Activated CD8-positive, alpha-beta T cell treated with anti-CD3 and anti-CD28 coated beads for 36 hours (primary cell): ENCODE measurements at regions not wholly inside any gene's neighbourhood (a gene's known extent, or its start where the extent isn't known, plus 50 kb on each side); places are given as distances from the start of the nearest gene placed in this dataset.
A peak's percentile ranks its signal among the peaks of the same experiment; 100 is the strongest.

Experiments
- ATAC-seq: fragments of 200-7000 bp; cut with Tn5 transposase; one replicate; pipeline ENCODE4 v1.10.0; 2021; ENCODE audit warnings: mild to moderate bottlenecking, moderate library complexity
- CTCF ChIA-PET: fragments of 350-600 bp; sonication (Branson Sonifier 250); formaldehyde crosslinking; loops from one replicate; lab custom pipeline; 2021; ENCODE audit warnings: antibody characterized with exemption; lab: Charles Lee
- POLR2A ChIA-PET: fragments of 350-600 bp; sonication (Branson Sonifier 250); formaldehyde crosslinking; loops from one replicate; lab custom pipeline; 2021; ENCODE audit warnings: antibody characterized with exemption; lab: Charles Lee
- DNase-seq: peaks from one replicate; pipeline ENCODE4 v3.0.0-alpha.2; 2020
- H3K27ac Mint-ChIP-seq: one replicate; pipeline ENCODE4 v1.8.0; 2021; ENCODE audit warnings: mild to moderate bottlenecking, mixed read lengths
- H3K27me3 Mint-ChIP-seq: one replicate; pipeline ENCODE4 v1.8.0; 2021; ENCODE audit warnings: mixed read lengths
- H3K36me3 Mint-ChIP-seq: one replicate; pipeline ENCODE4 v1.8.0; 2021; ENCODE audit warnings: low read depth, mixed read lengths
- H3K4me1 Mint-ChIP-seq: one replicate; pipeline ENCODE4 v1.8.0; 2021; ENCODE audit warnings: low read depth, mixed read lengths
- H3K4me3 Mint-ChIP-seq: one replicate; pipeline ENCODE4 v1.8.0; 2021; ENCODE audit warnings: mild to moderate bottlenecking, moderate library complexity, mixed read lengths
- H3K9me3 Mint-ChIP-seq: one replicate; pipeline ENCODE4 v1.8.0; 2021; ENCODE audit warnings: mixed read lengths
- intact Hi-C: fragments of 100-400 bp; cut with micrococcal nuclease; formaldehyde crosslinking; loops from one replicate; pipeline ENCODE4 v1.10.0; 2022
- TF ChIP-seq, protein P1 (sequence below): fragments of 200-600 bp; IDR thresholded peaks from one replicate; pipeline ENCODE4 v1.8.0; 2022; ENCODE audit warnings: antibody characterized with exemption, mild to moderate bottlenecking

DNA sequence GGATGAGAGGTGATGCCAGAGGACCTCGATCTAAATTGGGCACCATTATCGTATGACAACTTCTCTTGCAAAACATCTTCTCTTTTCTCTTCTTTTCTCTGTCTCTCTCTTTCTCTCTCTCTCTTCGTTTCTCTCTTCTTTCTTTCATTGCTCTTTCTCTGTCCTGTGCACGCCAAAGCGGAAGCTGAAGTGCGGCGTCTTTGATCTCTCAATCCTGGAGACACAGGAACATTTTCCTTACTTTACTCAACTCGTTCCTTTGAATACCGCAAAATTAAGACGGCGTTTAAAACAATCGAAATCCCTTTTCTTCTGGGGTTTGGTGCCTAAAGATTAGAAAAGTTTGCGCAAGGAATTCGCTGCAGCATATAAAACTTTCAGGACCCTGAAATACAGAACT is 176.6 kb downstream of the KDM5D start:
- ChIA-PET POLR2A (interaction anchor here (0.7 to 1.5 kb wide), 4 partner anchors 13 to 176 kb away, joined by 3 to 4 read pairs (median 3); no protein-coding TSS in a partner anchor), CTCF (interaction anchor here (1.1 kb wide), 1 partner anchor 46 kb away, joined by 3 read pairs; no protein-coding TSS in a partner anchor)
- TF ChIP-seq, protein P1, sequence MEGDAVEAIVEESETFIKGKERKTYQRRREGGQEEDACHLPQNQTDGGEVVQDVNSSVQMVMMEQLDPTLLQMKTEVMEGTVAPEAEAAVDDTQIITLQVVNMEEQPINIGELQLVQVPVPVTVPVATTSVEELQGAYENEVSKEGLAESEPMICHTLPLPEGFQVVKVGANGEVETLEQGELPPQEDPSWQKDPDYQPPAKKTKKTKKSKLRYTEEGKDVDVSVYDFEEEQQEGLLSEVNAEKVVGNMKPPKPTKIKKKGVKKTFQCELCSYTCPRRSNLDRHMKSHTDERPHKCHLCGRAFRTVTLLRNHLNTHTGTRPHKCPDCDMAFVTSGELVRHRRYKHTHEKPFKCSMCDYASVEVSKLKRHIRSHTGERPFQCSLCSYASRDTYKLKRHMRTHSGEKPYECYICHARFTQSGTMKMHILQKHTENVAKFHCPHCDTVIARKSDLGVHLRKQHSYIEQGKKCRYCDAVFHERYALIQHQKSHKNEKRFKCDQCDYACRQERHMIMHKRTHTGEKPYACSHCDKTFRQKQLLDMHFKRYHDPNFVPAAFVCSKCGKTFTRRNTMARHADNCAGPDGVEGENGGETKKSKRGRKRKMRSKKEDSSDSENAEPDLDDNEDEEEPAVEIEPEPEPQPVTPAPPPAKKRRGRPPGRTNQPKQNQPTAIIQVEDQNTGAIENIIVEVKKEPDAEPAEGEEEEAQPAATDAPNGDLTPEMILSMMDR, result no peak
- peak overlapping the region; percentile 98 for H3K27ac Mint-ChIP-seq
- DNase-seq (no peak), ATAC-seq (no peak)
- intact Hi-C loops, result no loop called here
- H3K27me3 Mint-ChIP-seq, result no peaks in the 10 kb centered on the region
- peaks cover 9% of the 10 kb centered on the region for H3K36me3 Mint-ChIP-seq
- H3K4me1 Mint-ChIP-seq, result peaks cover 29% of the 10 kb centered on the region
- peak overlapping the region; percentile 94 for H3K4me3 Mint-ChIP-seq
- H3K9me3 Mint-ChIP-seq, result no peaks in the 10 kb centered on the region

DNA sequence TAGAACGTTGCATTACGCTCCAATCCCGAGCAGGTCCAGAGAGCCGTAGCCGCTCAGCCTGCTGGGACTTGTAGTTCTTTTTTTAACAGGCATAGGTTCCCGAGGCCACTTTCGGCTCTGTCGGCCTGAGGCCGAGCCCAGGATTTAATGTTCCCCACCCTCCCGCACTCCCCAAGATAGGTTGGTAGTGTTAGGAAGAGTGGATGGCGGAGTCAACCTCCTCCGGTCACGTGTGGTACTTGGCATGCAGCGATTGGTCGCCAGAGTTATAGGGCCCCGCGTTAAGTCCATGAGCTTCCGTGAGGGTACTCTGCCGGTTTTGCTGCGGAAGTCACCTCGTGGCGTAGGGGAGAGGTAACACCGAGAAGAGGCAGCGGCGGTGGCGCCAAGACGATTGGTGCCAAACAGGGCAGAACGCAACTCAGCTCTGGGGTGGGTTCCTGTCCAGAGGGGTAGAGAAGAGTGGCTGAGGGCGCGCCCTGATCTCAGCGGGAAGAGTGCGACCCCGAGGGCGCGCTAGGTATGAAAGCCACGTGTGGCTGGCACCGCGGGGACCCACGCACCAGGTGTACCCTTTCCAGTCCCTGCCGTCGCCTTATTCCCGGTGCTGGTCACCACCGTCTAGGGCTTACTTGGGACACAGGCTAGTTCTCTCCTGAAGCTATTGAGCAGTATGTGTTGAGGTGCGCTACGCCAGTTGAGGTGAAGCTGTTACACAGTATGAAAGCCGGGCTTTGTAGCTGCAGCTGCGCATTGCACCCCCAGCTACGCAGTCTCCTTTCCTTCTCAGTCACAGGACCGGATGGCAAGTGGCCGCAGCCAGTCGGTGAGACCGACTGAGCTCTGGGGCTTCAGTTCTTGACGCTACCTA is 177.2 kb downstream of the KDM5D start:
- no peaks in the 10 kb centered on the region for H3K9me3 Mint-ChIP-seq
- CTCF ChIA-PET, result no interaction called here
- intact Hi-C loops, result no loop called here
- H3K27me3 Mint-ChIP-seq, result no peaks in the 10 kb centered on the region
- DNase-seq (peak; percentile 90), ATAC-seq (peak; percentile 81)
- peaks cover 7% of the 10 kb centered on the region for H3K36me3 Mint-ChIP-seq
- peak overlapping the region; percentile 98 for H3K27ac Mint-ChIP-seq
- peak overlapping the region; percentile 94 for H3K4me3 Mint-ChIP-seq
- POLR2A ChIA-PET, result interaction anchor here (0.6 to 1.5 kb wide), 4 partner anchors 12 to 360 kb away, joined by 3 to 4 read pairs (median 3); no protein-coding TSS in a partner anchor
- H3K4me1 Mint-ChIP-seq, result peaks cover 24% of the 10 kb centered on the region
- TF ChIP-seq, protein P1, result no peak

DNA sequence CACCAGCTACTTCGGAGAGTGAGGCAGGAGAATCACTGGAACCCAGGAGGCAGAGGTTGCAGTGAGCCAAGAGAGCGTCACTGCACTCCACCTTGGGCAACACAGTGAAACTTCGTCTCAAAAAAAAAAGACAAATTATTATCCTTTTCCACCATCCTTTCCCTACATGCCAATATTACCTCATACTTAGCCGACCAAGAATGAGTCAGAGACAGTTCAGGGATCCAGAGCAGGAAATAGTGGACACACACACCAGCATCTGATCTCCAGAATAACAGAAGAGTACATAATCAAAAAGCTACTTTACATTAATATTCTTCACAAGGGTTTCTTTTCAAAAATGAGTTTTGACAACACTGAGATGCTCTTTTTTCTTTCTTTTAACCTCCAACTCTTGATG is 185.4 kb downstream of the KDM5D start:
- ATAC-seq, result no peak
- POLR2A ChIA-PET, result no interaction called here
- H3K4me1 Mint-ChIP-seq, result no peaks in the 10 kb centered on the region
- no peaks in the 10 kb centered on the region for H3K27me3 Mint-ChIP-seq
- intact Hi-C loops, result no loop called here
- CTCF ChIA-PET, result no interaction called here
- H3K27ac Mint-ChIP-seq, result no peak overlapping the region
- TF ChIP-seq, protein P1, result no peak
- no peak overlapping the region for H3K4me3 Mint-ChIP-seq
- H3K36me3 Mint-ChIP-seq, result no peaks in the 10 kb centered on the region
- no peak for DNase-seq
- no peaks in the 10 kb centered on the region for H3K9me3 Mint-ChIP-seq

DNA sequence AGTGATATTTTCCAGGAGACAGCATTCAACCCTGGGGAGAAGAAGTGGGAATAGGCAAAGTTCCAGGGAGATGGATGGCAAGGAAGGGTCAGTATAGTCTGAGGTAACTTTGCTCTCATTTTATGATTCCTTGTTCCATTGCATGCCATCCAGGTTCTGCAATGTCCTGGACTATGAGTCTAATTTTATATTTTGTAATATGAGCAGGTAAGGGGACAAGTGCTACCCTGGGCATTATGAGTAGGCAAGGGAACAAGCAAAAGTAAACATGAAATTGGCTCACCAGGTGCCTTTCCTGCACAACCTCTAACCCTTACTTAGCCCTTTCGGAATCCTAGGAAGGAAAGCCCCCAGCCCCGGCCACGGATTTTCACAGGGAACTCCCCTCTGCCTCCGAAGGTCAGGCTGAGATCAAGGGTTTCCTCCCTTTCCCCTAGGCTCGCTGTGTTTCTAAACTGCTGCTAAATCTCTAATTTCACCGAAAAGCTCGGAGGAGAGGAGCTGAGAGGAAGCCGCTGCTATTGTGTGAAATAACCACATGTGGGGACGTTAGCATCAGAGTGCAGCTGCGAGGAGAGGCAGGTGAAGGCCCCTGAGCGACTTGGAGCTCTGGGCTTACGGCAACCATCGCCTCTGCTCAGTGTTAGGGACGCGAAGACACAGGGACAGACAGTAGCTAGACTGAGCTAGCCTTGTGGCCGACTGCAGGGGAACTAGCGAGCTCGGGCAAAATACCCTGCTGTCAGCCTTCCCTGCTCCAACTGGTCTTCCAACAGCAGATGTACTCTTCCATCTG is 194.7 kb downstream of the KDM5D start:
- no peaks in the 10 kb centered on the region for H3K27me3 Mint-ChIP-seq
- DNase-seq (peak; percentile 5), ATAC-seq (no peak)
- CTCF ChIA-PET, result no interaction called here
- no peak overlapping the region for H3K27ac Mint-ChIP-seq
- H3K36me3 Mint-ChIP-seq, result no peaks in the 10 kb centered on the region
- H3K4me3 Mint-ChIP-seq, result no peak overlapping the region
- POLR2A ChIA-PET, result no interaction called here
- TF ChIP-seq, protein P1, result no peak
- intact Hi-C loops, result no loop called here
- H3K4me1 Mint-ChIP-seq, result peaks cover 5% of the 10 kb centered on the region
- no peaks in the 10 kb centered on the region for H3K9me3 Mint-ChIP-seq
